Neural progenitor cell (in vitro differentiated cells): ENCODE measurements at regions not wholly inside any gene's neighbourhood (a gene's known extent, or its start where the extent isn't known, plus 50 kb on each side); places are given as distances from the start of the nearest gene placed in this dataset.

ENCODE experiments used
- EZH2 ChIP-seq: fragments of 200-600 bp; sonication (generic); IDR thresholded peaks from 2 replicates; pipeline ENCODE4 v1.6.1; 2017; ENCODE audit warnings: antibody characterized with exemption, mild to moderate bottlenecking, moderate library complexity
- EZH2phosphoT487 ChIP-seq: fragments of 200-600 bp; sonication (generic); IDR thresholded peaks from 2 replicates; pipeline ENCODE4 v1.6.1; 2017; ENCODE audit warnings: antibody characterized with exemption
- TF ChIP-seq, protein P1 (sequence below): fragments of 200-600 bp; sonication (generic); IDR thresholded peaks from 2 replicates; pipeline ENCODE4 v1.5.1; 2017; ENCODE audit warnings: antibody characterized with exemption, mild to moderate bottlenecking

- TF ChIP-seq, protein P1, sequence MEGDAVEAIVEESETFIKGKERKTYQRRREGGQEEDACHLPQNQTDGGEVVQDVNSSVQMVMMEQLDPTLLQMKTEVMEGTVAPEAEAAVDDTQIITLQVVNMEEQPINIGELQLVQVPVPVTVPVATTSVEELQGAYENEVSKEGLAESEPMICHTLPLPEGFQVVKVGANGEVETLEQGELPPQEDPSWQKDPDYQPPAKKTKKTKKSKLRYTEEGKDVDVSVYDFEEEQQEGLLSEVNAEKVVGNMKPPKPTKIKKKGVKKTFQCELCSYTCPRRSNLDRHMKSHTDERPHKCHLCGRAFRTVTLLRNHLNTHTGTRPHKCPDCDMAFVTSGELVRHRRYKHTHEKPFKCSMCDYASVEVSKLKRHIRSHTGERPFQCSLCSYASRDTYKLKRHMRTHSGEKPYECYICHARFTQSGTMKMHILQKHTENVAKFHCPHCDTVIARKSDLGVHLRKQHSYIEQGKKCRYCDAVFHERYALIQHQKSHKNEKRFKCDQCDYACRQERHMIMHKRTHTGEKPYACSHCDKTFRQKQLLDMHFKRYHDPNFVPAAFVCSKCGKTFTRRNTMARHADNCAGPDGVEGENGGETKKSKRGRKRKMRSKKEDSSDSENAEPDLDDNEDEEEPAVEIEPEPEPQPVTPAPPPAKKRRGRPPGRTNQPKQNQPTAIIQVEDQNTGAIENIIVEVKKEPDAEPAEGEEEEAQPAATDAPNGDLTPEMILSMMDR, result no peak
- TF ChIP-seq EZH2phosphoT487 (no peak), EZH2 (no peak)
These were observed 71.8 kb upstream of the RNF152 start for GRCh38 chr18:61964616-61965015.
